KBM-7 (cell line): ENCODE measurements at regions not wholly inside any gene's neighbourhood (a gene's known extent, or its start where the extent isn't known, plus 50 kb on each side); places are given as distances from the start of the nearest gene placed in this dataset.
"Not testable (repeated sequence)": the region's sequence is repeated elsewhere in the genome, so short reads cannot be mapped to it uniquely, and the experiment has no call there.

Experiments
- DNase-seq: peaks from one replicate; pipeline ENCODE4 v3.0.0-alpha.2; 2015
- in situ Hi-C: fragments of 300-500 bp; cut with MboI; formaldehyde crosslinking; loops from 2 replicates; pipeline ENCODE4 v1.14.3; 2020; ENCODE audit warnings: low sequenced_read_pairs, low pct_unique_long_range_greater_than_20kb, mixed read lengths

DNA sequence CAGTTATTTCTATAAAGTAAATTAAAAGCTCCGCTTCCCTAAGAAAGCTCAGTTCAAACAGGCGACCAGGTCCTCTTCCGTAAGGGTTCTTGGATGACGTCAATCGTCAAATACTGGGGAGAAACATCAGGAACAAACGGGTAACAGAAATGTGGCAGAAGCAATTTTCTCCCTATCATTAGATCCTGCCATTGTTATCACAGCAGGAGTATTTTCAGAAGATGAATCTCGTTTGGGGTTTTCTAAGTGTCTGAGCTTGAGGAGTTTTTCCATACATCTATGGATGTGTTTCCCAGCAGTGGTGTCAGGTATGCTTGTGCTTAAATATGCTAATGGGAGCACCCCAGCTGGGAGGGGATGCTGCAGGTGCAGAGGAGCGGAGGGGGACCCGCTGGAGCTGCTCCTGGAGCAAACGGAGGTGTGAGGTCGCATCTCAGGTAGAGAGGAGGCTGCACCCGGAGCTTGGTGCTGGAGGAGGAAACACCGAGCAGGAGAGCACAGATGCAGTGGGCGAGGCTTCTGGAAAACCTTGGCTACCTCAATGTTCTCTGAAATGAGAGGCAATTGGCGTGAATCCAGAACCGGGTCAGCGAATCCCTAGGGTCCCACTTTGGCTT, 795.5 kb downstream of the AACS start:
- in situ Hi-C loops, result no loop called here
- no peak for DNase-seq

- in situ Hi-C loops, result no loop called here
Measured at GRCh38 chr12:125861299-125862281, 796.4 kb downstream of the AACS start.

DNA sequence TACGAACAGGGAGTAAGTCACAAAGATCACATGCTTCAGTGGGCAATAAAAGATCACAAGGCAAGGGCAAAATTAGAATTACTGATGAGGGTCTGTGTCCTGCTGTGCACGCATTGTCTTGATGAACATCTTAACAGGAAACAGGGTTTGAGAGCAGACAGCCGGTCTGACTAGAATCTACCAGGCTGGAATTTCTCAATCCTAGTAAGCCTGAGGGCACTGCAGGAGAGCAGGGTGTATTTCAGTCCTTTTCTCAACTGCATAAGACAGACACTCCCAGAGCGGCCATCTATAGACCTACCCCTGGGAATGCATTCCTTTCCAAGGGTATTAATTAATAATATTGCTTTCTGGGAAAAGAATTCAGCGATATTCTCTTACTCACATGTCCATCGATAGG, 800.0 kb downstream of the AACS start:
- DNase-seq, in situ Hi-C loops: not testable (repeated sequence)

More at GRCh38 chr12:125861299-125862281, 796.4 kb downstream of the AACS start:
- no peak for DNase-seq

DNA sequence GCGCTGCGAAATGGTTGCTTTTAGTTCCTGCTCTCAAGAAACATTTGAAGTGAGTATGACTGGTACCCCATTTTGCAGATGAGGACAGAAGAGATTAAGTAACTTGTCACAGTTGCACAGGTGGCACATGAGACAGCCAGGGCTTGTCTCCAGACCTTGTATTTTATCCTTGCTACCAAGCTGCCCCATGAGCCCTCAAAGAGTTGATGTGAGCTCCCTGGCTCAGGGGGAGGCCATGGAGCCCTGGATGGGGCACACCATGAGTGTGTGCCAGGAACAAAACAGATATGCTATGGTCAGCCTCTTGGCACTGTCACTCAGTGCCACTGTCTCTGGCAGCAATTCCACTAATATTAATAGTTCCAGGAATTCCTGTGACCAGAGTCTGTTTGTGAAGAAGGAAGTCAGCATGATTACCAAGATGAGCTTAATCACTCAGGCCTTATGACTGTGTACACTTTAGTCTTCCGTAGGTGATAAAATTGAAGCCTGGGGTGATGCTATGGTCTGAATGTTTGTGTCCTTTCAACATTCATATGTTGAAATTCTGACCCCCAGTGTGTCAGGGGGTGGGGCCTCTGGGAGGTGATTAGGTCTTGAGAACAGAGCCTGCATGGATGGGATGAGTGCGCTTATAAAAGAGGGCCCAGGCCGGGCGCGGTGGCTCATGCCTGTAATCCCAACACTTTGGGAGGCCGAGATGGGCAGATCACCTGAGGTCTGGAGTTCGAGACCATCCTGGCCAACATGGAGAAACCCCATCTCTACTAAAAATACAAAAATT, 806.8 kb downstream of the AACS start:
- in situ Hi-C loops, result no loop called here

GRCh38 chr12:125873016-125873415, 807.8 kb downstream of the AACS start:
- no peak for DNase-seq
- in situ Hi-C loops, result no loop called here

More for the DNA sequence above, 806.8 kb downstream of the AACS start:
- no peak for DNase-seq

- DNase-seq, result no peak
- in situ Hi-C loops, result no loop called here
Measured at GRCh38 chr12:125878483-125878882, 813.2 kb downstream of the AACS start.

- DNase-seq, result no peak
Measured at GRCh38 chr12:125882141-125882540, 816.9 kb downstream of the AACS start.

DNA sequence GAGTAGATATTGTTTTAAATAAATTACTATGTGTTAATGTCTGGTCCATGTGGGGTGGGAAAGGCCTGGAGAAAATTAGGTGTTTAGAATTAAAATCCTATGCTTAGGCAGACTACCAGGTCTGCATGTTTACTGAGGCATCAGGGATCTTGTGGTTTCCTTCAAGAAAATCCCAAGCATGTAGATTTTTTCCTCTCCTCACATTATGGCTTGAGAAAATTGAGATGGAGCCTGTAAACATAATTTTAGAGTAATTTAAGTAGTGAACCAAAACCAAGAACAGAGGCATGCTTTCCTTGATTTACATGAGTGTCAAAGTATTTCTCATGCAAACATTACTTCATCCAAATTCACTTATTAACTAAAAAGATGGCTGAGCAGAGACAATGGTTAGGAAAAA, 823.7 kb downstream of the AACS start:
- no peak for DNase-seq
- in situ Hi-C loops, result no loop called here

More at GRCh38 chr12:125882141-125882540, 816.9 kb downstream of the AACS start:
- in situ Hi-C loops, result no loop called here

DNA sequence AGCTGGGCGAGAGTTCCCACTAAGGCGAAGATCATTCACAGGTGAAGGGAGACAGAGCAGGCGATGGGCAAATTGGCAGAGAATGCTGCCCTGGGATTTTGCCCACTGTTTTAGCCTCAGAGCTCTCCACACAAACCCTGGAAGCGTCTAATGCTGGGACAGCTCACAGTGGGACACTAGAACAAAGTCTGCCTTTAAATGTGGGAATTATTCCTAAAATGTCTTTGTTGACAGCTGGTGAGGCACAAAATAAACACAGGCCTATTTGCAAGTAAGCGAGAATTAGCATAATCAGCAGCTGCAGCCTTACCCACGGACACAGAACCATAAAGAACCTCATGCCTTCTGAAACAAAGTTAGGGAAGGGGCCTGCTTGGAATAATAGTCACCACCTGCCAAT, 824.5 kb downstream of the AACS start:
- no peak for DNase-seq
- in situ Hi-C loops, result no loop called here

GRCh38 chr12:125890366-125890905, 825.2 kb downstream of the AACS start:
- in situ Hi-C loops, result no loop called here
- DNase-seq, result no peak

DNA sequence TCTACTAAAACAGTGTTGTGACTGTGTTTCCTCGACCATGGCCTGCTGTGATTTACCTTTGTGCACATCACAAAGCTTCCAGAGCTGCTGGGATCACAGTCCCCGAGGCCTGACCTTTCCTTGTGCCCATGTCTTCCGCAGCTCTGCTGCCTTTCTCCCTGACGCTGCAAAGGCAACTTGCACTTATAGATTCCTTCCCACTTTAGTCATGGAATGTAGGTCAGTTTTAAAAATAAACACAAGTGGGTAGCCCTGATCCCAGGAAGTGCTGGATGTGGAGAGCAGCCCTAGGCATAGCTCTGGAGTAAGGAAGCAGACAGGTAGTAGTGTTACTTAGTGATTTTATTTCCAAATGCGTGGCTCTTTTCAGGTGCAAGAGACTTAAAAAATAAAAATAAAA, 825.7 kb downstream of the AACS start:
- no peak for DNase-seq
- in situ Hi-C loops, result no loop called here

DNA sequence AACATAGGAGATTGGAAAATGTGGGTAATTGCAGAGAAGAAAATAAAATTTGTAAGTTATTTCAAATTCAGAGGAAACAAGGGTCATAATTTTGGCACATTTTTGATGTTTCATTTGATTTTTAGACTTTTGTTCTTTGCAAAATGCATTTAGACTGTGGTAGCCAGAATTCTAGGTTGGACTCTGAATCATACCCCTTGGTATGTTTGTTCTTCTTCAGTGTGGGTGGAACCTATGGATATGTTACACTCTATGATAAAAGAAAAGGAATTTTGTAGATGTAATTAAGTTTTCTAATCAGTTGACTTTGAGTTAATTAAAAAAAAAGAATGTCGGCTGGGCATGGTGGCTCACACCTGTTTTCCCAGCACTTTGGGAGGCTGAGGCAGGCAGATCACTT, 827.0 kb downstream of the AACS start:
- in situ Hi-C loops, result no loop called here
- no peak for DNase-seq

GRCh38 chr12:125902991-125903390, 837.8 kb downstream of the AACS start:
- in situ Hi-C loops, result no loop called here
- DNase-seq, result no peak

DNA sequence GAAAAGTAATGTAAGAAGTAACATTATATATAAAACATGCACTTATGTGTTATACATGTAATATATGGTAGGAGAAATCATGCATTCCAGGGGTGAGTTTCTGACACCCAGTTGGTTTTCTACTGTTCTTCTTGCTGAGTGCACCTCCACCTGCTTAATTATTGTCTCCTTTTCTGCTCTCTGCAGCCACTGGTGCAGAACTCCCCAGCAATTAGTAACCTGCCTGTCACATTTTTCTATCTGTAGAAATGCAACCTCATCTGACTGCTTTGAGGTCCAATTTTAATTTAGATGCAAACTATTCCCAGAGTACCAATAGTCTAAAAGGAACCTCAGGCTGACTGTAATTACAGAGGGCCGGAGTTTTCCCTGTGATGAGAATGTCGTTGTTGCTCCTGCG, 842.1 kb downstream of the AACS start:
- DNase-seq, result no peak
- in situ Hi-C loops, result no loop called here

DNA sequence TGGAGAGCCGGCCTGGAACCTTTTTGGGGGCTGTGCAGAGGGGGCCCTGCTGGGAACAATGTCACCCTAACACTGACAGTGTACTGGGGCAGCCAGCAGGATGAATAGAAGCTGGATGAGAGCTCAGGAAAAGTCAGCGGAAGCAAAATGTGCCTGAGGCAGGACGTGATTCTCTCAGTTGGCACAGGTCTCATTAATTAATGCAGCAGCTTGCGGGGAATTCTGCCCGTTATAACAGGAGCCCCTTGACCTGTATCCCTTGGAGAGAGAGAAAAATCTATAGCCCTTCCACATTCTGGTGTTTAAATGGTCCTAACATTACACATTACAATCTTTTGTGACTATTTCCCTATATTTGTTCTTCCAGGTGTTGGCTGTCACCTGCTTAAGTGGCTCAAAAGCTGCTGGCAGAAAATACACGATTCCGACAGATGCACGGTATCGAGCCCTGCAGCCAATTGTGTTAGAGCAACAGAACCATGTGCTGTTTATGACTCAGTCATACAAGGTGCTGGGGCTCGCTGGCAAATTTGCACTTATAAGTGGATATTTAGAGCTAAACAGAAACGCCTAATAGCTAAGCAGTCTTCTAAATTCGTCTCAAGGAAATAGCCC, 854.7 kb downstream of the AACS start:
- DNase-seq, result no peak
- in situ Hi-C loops, result no loop called here

DNA sequence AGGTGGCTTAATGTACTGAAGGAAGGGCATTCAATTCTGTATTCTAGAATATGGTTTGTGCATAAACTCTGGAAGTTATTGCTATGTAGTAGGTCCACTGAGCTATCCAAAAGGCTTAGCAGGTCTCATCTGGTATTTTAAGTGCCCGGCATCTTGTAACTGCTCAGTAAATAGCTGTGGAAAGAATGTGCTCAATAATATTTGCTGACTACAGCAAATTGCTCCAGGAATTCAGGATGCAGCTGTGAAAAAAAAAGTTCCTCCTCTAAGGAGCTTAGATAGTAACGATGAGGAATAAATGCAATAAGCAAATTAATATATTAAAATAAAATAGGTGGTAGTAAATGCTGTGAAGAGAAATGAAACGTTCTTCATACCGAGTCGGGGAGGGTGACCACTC, 857.1 kb downstream of the AACS start:
- in situ Hi-C loops, result no loop called here
- DNase-seq, result no peak

- in situ Hi-C loops, result no loop called here
- no peak for DNase-seq
Measured at GRCh38 chr12:125936502-125936901, 871.3 kb downstream of the AACS start.

- in situ Hi-C loops, result no loop called here
- no peak for DNase-seq
Measured at GRCh38 chr12:125944446-125944845, 879.2 kb downstream of the AACS start.

GRCh38 chr12:125949471-125949870, 884.2 kb downstream of the AACS start:
- DNase-seq, result no peak
- in situ Hi-C loops, result no loop called here
